ENCODE measurements at regions not wholly inside any gene's neighbourhood (a gene's known extent, or its start where the extent isn't known, plus 50 kb on each side); places are given as distances from the start of the nearest gene placed in this dataset.
"Not testable (repeated sequence)": the region's sequence is repeated elsewhere in the genome, so short reads cannot be mapped to it uniquely, and the experiment has no call there.

GRCh38 chr20:47406849-47407682 lies 50.6 kb upstream of the ZMYND8 start:
- no peak for DNase-seq (ENCODE audit: low read depth in 2 of 3, low spot score in 2 of 3)

- no peak for DNase-seq (ENCODE audit: low read depth in 2 of 3, low spot score in 2 of 3)
Measured at GRCh38 chr20:47411161-47411560, 54.7 kb upstream of the ZMYND8 start.

- DNase-seq (ENCODE audit: low read depth in 2 of 3, low spot score in 2 of 3): no peak
Measured at GRCh38 chr20:47412083-47412482, 55.6 kb upstream of the ZMYND8 start.

- no peak for DNase-seq (ENCODE audit: low read depth in 2 of 3, low spot score in 2 of 3)
Measured at GRCh38 chr20:47413189-47413588, 56.7 kb upstream of the ZMYND8 start.

GRCh38 chr20:47417245-47418068 lies 61.0 kb upstream of the ZMYND8 start:
- DNase-seq (ENCODE audit: low read depth in 2 of 3, low spot score in 2 of 3): no peak

- no peak for DNase-seq (ENCODE audit: low read depth in 2 of 3, low spot score in 2 of 3)
Measured at GRCh38 chr20:47418069-47418757, 61.7 kb upstream of the ZMYND8 start.

- DNase-seq (ENCODE audit: low read depth in 2 of 3, low spot score in 2 of 3): no peak
Measured at GRCh38 chr20:47419953-47420514, 63.5 kb upstream of the ZMYND8 start.

GRCh38 chr20:47421076-47421475 lies 64.6 kb upstream of the ZMYND8 start:
- DNase-seq (ENCODE audit: low read depth in 2 of 3, low spot score in 2 of 3): no peak

- DNase-seq (ENCODE audit: low read depth in 2 of 3, low spot score in 2 of 3): no peak
Measured at GRCh38 chr20:47423586-47423985, 67.1 kb upstream of the ZMYND8 start.

- DNase-seq (ENCODE audit: low read depth in 2 of 3, low spot score in 2 of 3): no peak
Measured at GRCh38 chr20:47427067-47427466, 70.6 kb upstream of the ZMYND8 start.

- DNase-seq (ENCODE audit: low read depth in 2 of 3, low spot score in 2 of 3): no peak
Measured at GRCh38 chr20:47427746-47428145, 71.2 kb upstream of the ZMYND8 start.

- DNase-seq (ENCODE audit: low read depth in 2 of 3, low spot score in 2 of 3): no peak
Measured at GRCh38 chr20:47428164-47428563, 71.7 kb upstream of the ZMYND8 start.

GRCh38 chr20:47428851-47429336 lies 72.4 kb upstream of the ZMYND8 start:
- no peak for DNase-seq (ENCODE audit: low read depth in 2 of 3, low spot score in 2 of 3)

GRCh38 chr20:47429409-47429808 lies 72.3 kb upstream of the NCOA3 start:
- DNase-seq (ENCODE audit: low read depth in 2 of 3, low spot score in 2 of 3): no peak

- DNase-seq (ENCODE audit: low read depth in 2 of 3, low spot score in 2 of 3): no peak
Measured at GRCh38 chr20:47430862-47431588, 70.7 kb upstream of the NCOA3 start.

GRCh38 chr20:47432834-47433210 lies 68.9 kb upstream of the NCOA3 start:
- DNase-seq (ENCODE audit: low read depth in 2 of 3, low spot score in 2 of 3): no peak

GRCh38 chr20:47434128-47434779 lies 67.4 kb upstream of the NCOA3 start:
- not testable (repeated sequence) for DNase-seq (ENCODE audit: low read depth in 2 of 3, low spot score in 2 of 3)

- DNase-seq (ENCODE audit: low read depth in 2 of 3, low spot score in 2 of 3): peak in 1 of 3 donors; percentile 33
Measured at GRCh38 chr20:47438464-47439381, 63.0 kb upstream of the NCOA3 start.

Measured in hematopoietic multipotent progenitor cell (in vitro differentiated cells).